ENCODE measurements at regions not wholly inside any gene's neighbourhood (a gene's known extent, or its start where the extent isn't known, plus 50 kb on each side); places are given as distances from the start of the nearest gene placed in this dataset.

- no peak for TF ChIP-seq GABPA (IDR thresholded peaks at IDR 0.05 in 1 of 2, conservative IDR thresholded peaks at IDR 0.05 in 1 of 2)
Measured at GRCh38 chr5:159705948-159706347, 210.3 kb upstream of the ADRA1B start (continued).

DNA sequence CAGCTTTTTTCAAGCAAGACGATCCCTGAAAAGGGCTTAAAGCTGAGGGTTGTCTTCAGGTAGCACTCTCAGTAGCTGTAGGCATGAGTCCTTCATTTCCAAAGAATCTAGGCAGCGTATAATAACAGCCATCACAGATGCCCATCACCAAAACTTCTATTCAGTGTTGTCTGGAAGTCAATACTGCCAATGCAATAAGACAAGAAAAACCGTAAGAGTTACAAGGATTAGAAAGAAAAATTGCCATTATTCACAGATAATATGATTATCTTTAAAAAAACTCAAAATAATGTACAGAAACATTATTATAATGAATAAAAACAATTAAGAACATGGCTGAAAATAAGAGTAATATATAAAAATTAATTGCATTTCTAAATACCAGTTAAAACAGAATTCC is 208.2 kb upstream of the ADRA1B start:
- Histone ChIP-seq H3K9ac (ENCODE audit: low read depth in 1 of 2, low read length in 2 of 2) (no peak overlapping the region), H3K9me3 (ENCODE audit: control insufficient read depth in 4 of 4, low read length in 3 of 4) (peaks cover 3 to 10% (median 7%) of the 10 kb centered on the region in 4 donors), H3K4me3 (ENCODE audit: low read depth in 1 of 3, low read length in 3 of 3) (peak overlapping the region in 1 of 3 donors; percentile 29), H3K27ac (ENCODE audit: low read depth in 1 of 2, low read length in 2 of 2) (no peak overlapping the region), H3K36me3 (ENCODE audit: control insufficient read depth in 4 of 4, insufficient read depth in 3 of 4, low read depth in 1 of 4, low read length in 3 of 4) (no peaks in the 10 kb centered on the region), H3K4me1 (ENCODE audit: control insufficient read depth in 4 of 4, insufficient read depth in 4 of 4, low read length in 3 of 4) (no peaks in the 10 kb centered on the region), H3K27me3 (ENCODE audit: control insufficient read depth in 4 of 4, insufficient read depth in 4 of 4, low read length in 3 of 4) (no peaks in the 10 kb centered on the region)
- no peak for DNase-seq (ENCODE audit: low spot score)
- 88% methylated on average over 3 of the region's 3 CpGs for WGBS
- TF ChIP-seq RXRA (IDR thresholded peaks at IDR 0.05) = no peak
- TF ChIP-seq ZBTB33 (IDR thresholded peaks at IDR 0.05) = no peak
- no peak for TF ChIP-seq TAF1 (conservative IDR thresholded peaks at IDR 0.05)
- no peak for TF ChIP-seq HNF4A (conservative IDR thresholded peaks at IDR 0.05)
- TF ChIP-seq FOXA2 (IDR thresholded peaks at IDR 0.05) = no peak
- no peak for TF ChIP-seq RAD21 (IDR thresholded peaks at IDR 0.05)
- TF ChIP-seq EGR1 (IDR thresholded peaks at IDR 0.05; ENCODE audit: low read depth in 2 of 2) = no peak
- no peak for TF ChIP-seq FOXA1 (IDR thresholded peaks at IDR 0.05)
- TF ChIP-seq, protein P1, sequence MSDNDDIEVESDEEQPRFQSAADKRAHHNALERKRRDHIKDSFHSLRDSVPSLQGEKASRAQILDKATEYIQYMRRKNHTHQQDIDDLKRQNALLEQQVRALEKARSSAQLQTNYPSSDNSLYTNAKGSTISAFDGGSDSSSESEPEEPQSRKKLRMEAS (IDR thresholded peaks at IDR 0.05) = no peak
- no peak for TF ChIP-seq HNF4G (IDR thresholded peaks at IDR 0.05)
- TF ChIP-seq REST (IDR thresholded peaks at IDR 0.05) = no peak
- no peak for TF ChIP-seq GABPA (IDR thresholded peaks at IDR 0.05 in 1 of 2, conservative IDR thresholded peaks at IDR 0.05 in 1 of 2)

DNA sequence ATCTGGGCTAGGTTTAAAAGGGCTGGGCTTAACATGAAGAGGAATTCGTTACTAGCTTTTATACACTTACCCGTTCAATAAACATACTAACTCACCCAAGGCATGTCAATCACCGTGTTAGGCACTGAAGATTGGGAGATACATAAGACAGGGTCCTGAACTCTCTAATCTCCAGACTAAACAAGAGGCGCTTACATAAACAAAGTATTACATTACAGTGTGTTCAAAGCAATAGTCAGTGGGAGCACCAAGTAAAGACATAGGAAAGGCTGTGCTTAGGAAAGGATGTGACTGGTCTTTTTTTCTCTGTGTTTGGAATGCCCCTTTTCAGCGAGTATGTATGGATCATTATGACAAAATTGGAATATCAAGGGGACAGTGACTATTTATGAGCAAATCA is 203.6 kb upstream of the ADRA1B start:
- 25% methylated on average over 5 of the region's 5 CpGs for WGBS
- TF ChIP-seq GABPA (IDR thresholded peaks at IDR 0.05 in 1 of 2, conservative IDR thresholded peaks at IDR 0.05 in 1 of 2) = no peak
- no peak for TF ChIP-seq FOXA1 (IDR thresholded peaks at IDR 0.05)
- no peak for TF ChIP-seq HNF4G (IDR thresholded peaks at IDR 0.05)
- TF ChIP-seq CTCF (IDR thresholded peaks at IDR 0.05; ENCODE audit: low read depth, low read length, missing input control) = no peak
- TF ChIP-seq TAF1 (conservative IDR thresholded peaks at IDR 0.05) = no peak
- TF ChIP-seq ZBTB33 (IDR thresholded peaks at IDR 0.05) = no peak
- no peak for TF ChIP-seq RXRA (IDR thresholded peaks at IDR 0.05)
- TF ChIP-seq EGR1 (IDR thresholded peaks at IDR 0.05; ENCODE audit: low read depth in 2 of 2) = no peak
- TF ChIP-seq SP1 (IDR thresholded peaks at IDR 0.05) = no peak
- TF ChIP-seq, protein P1 (IDR thresholded peaks at IDR 0.05) = no peak
- TF ChIP-seq RAD21 (IDR thresholded peaks at IDR 0.05) = no peak
- TF ChIP-seq ATF3 (IDR thresholded peaks at IDR 0.05) = no peak
- no peak for TF ChIP-seq NR2F2 (IDR thresholded peaks at IDR 0.05)
- TF ChIP-seq JUND (IDR thresholded peaks at IDR 0.05) = no peak
- no peak for TF ChIP-seq YY1 (IDR thresholded peaks at IDR 0.05)
- DNase-seq (ENCODE audit: low spot score) = no peak
- no peaks in the 10 kb centered on the region for H3K4me1 ChIP-seq (ENCODE audit: control insufficient read depth in 4 of 4, insufficient read depth in 4 of 4, low read length in 3 of 4)
- H3K4me3 ChIP-seq (ENCODE audit: low read depth in 1 of 3, low read length in 3 of 3) = no peak overlapping the region
- H3K9me3 ChIP-seq (ENCODE audit: control insufficient read depth in 4 of 4, low read length in 3 of 4) = peaks cover 3 to 10% (median 5%) of the 10 kb centered on the region in 4 donors
- H3K9ac ChIP-seq (ENCODE audit: low read depth in 1 of 2, low read length in 2 of 2) = no peak overlapping the region
- peaks cover 0 to 5% (median 0%) of the 10 kb centered on the region in 4 donors for H3K27me3 ChIP-seq (ENCODE audit: control insufficient read depth in 4 of 4, insufficient read depth in 4 of 4, low read length in 3 of 4)
- H3K36me3 ChIP-seq (ENCODE audit: control insufficient read depth in 4 of 4, insufficient read depth in 3 of 4, low read depth in 1 of 4, low read length in 3 of 4) = no peaks in the 10 kb centered on the region
- H3K27ac ChIP-seq (ENCODE audit: low read depth in 1 of 2, low read length in 2 of 2) = no peak overlapping the region
